ENCODE measurements at regions not wholly inside any gene's neighbourhood (a gene's known extent, or its start where the extent isn't known, plus 50 kb on each side); places are given as distances from the start of the nearest gene placed in this dataset.
"Not testable (repeated sequence)": the region's sequence is repeated elsewhere in the genome, so short reads cannot be mapped to it uniquely, and the experiment has no call there.

- no peak for DNase-seq
These were observed 296.8 kb downstream of the TENT5A start for GRCh38 chr6:81455641-81456040.

DNA sequence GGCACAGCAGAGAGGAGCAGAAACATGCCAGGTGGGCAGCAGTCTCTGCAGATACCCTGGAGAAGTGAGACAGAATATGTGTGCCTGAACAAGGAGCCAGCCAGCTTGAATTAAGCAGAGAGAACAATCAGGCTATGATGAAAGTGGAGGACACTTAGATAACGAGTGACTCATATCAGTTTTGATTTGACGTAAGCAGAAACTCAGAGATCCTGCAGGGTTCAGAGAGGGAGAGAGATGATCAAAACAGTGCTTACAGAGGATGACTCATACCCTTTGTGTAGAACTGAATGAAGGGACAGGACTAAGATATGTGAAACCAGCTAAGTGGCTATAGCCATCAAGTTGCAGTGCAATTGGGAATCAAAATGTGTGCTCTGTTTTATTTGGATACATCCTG lies 300.7 kb downstream of the TENT5A start:
- DNase-seq: no peak

DNA sequence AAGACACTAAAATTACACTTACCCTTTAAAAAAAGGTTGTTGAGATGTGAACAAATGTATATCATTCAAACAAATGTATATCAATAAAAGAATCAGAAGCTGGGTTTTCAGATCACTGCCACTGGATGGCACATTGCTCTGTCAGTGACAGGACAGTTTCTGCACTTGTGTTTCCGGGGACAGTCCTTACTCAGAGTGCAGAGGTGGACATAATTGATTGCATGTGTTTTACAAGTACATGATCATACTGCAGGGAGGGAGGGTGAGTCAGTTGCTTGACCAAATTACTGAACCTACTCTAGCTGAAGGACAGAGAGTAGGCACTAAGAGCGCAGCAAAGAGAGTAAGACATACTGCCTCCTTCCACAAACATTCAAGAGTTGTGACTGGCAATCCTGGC lies 302.3 kb downstream of the TENT5A start:
- no peak for DNase-seq

DNA sequence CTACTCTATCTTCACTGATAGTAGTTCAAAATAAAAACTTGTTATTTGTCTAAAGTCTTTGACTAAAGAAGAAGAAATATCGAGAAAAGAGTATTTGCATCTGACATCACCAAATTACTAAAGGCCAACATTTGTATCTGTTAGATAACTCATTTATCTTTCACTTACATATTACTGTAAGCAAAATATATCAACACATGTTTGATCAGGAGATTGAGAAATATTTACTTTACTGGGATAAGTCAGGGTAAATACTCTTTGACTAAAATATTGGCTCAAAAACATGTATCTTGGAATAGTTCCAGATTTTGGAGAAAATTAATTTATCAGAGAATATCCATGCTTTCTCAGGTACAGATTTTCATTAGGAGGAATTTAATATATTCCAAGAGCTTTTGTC lies 306.0 kb downstream of the TENT5A start:
- no peak for DNase-seq

GRCh38 chr6:81439417-81439816 lies 313.1 kb downstream of the TENT5A start:
- DNase-seq: no peak

DNA sequence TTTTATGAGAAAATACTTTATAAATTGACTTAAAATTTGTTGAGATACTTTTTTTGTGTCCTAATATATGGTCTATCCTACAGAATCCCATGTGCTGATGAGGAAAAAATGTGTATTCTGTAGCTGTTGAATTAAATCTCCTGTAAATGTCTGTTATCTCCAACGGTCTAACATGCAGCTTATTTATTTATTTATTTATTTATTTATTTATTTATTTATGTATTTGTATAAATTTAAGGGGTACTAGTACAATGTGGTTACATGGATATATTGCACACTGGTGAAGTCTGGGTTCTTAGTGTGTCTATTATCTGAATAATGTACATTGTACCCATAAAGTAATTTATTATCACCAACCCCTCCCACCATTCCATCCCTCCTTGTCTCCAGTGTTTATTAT lies 315.5 kb downstream of the TENT5A start:
- DNase-seq: no peak

GRCh38 chr6:81413306-81413705 lies 339.2 kb downstream of the TENT5A start:
- no peak for DNase-seq

GRCh38 chr6:81401970-81402690 lies 350.4 kb downstream of the TENT5A start:
- DNase-seq: no peak

GRCh38 chr6:81396916-81397315 lies 355.6 kb downstream of the TENT5A start:
- DNase-seq: no peak

DNA sequence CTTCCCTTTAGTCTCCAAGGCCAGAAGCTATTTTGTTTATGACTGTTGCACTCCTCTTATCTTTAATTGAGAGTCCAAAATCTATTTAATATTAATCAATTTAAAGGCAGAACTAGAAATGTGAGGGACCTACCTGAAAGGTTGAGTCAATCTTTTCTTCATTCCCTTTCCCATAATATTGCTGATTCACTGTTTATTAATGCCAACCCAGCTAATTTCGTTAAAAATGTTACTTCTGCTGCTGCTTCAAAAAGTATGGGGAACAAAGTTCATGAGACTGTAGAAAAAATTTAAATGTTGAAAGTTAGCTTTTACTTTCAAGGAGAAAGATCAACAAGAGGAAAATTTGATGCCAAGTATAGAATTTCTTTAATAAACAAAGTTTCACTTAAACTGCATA lies 365.3 kb downstream of the TENT5A start:
- DNase-seq: no peak

GRCh38 chr6:81384921-81385320 lies 367.6 kb downstream of the TENT5A start:
- no peak for DNase-seq

DNA sequence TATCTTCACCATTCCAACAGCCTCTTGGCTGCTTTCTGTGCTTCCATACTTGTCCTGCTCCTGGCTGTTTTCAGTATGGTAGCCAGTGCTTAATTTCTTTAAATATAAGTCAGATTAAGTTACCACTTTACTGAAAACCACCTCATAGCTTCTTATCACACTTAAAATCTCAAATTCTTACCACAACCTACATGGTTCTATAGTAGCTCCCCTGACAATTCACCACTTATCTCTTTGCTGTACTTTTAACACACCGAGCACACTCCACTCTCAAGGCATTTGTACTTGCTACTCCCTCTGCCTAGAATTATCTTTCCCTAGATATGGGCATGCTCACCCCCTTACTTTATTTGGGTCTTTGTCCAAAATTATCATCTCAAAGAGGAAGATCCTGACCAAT lies 369.0 kb downstream of the TENT5A start:
- no peak for DNase-seq

- no peak for DNase-seq
These were observed 369.6 kb downstream of the TENT5A start for GRCh38 chr6:81382852-81383251.

- no peak for DNase-seq
These were observed 371.0 kb downstream of the TENT5A start for GRCh38 chr6:81381382-81381916.

DNA sequence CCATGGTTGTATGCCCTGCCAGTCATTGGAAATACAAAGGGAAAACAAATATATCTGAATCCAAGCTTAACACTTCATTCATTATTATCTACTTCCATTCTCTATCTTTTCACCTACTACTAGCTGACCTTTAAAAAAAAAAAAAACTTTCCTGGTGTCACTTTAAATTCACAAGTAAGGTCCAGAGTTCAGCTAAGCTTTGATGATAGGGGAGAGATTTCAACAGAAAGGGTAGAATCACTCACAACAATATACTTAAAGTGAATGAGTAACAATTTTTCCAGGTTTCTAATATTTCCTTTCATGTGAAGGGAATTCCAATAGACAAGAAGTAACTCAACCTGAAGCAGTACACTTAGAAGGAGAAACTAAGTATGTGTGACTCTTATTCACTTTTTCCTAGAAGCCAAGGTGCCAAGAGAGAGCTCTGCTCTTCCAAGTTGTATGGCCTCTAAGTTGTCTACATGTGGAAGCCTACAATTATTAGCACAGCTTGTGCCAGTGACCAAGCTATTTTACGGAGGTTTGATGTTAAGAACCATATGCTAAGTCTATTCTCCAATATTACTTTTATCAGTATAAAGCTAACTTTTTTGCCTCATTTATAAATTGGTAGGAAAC lies 371.7 kb downstream of the TENT5A start:
- DNase-seq: no peak

DNA sequence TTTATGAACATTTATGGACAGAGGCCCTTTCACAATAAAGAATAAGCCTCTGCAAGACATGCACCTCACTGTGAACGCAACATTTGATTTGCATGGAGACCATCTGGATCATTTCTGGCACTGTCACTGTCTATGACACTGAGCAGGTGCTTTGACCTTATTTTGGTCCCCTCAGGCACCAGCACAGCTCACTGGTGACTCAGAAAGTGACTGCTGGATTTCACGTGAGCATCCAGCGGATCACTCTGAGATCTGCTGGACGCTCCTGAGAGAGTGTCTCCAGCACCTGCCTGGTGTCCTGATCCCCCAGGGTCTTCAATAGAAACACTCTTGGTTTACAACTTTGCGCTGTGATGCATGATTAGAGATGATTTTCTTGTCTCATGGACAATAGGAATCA lies 375.7 kb downstream of the TENT5A start:
- no peak for DNase-seq

GRCh38 chr6:81373414-81373813 lies 379.1 kb downstream of the TENT5A start:
- no peak for DNase-seq

DNA sequence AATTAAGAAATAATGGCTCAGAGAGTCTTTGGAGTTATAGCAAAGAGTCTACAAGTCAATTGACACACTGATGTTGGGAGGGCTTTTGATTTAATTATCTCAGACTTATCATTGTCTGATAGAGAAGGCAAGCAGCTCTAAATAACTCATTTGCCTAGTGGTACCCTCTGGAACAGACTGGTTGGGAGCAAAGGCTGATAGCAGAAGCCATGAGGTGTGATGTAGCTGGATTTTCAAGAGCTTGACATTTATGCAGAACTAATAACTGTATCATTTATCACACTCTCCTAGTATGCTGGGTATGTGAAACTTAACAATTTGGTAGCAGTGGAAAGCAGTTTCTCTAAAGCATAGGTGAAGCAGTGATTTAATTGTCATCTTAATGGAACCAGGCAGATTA lies 380.6 kb downstream of the TENT5A start:
- no peak for DNase-seq

- DNase-seq: no peak
These were observed 385.5 kb downstream of the TENT5A start for GRCh38 chr6:81366972-81367371.

GRCh38 chr6:81362246-81362645 lies 390.2 kb downstream of the TENT5A start:
- no peak for DNase-seq

DNA sequence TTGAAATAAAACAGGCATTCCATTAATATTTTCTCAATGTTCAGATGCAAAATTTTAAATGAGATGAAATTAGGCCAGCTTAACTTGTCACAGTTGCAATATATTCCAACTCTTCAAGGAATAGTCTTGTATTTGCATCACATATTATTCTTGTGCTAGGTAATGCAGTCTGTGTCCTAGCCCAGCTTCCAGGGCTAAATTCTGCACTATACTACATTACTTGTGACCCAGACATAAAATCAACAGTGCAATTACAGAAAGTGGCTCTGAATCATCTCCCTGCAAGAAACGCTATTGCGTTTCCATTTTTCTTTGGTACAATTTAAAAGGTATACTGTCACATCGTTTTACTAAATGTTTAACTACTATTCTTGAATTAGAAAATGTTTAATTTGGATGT lies 399.2 kb downstream of the TENT5A start:
- no peak for DNase-seq

DNA sequence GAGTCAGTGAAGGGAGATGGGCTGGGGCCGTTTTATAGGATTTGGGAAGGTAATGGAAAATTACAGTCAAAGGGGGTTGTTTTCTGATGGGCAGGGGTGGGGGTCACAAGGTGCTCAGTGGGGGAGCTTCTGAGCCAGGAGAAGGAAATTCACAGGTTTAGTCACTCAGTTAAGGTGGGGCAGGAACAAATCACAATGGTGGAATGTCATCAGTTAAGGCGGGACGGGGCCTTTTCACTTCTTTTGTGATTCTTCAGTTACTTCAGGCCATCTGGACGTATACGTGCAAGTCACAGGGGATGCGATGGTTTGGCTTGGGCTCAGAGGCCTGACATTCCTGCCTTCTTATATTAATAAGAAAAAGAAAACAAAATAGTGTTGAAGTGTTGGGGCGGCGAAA lies 408.5 kb downstream of the TENT5A start:
- not testable (repeated sequence) for DNase-seq

DNA sequence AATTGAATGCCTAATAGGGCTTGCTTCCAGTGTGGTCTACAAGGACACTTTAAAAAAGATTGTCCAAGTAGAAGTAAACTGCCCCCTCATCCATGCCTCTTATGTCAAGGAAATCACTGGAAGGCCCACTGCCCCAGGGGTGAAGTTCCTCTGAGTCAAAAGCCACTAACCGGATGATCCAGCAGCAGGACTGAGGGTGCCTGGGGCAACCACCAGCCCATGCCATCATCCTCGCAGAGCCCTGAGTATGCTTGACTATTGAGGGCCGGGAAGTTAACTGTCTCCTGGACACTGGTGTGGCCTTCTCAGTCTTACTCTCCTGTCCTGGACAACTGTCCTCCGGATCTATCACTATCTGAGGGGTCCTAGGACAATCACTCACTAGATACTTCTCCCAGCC lies 411.5 kb downstream of the TENT5A start:
- no peak for DNase-seq

DNA sequence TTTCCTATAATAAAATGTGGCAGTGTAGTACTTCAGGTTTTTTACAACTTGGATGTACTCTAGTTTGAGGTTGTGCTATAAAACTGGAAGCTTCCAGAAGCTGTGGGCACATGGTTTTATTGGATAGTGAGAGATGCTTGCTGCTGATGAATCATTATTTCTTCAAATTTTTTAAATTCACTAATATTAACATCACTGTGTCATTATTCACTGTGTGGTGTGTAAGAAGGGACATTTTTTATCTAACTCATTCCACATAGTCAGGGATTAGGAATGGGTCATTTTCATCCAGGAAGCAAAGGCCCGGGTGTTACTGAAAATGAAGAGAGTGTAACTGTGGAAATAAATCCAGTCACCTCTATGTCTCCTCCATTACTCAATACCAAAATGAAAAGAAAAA lies 421.0 kb downstream of the TENT5A start:
- no peak for DNase-seq

DNA sequence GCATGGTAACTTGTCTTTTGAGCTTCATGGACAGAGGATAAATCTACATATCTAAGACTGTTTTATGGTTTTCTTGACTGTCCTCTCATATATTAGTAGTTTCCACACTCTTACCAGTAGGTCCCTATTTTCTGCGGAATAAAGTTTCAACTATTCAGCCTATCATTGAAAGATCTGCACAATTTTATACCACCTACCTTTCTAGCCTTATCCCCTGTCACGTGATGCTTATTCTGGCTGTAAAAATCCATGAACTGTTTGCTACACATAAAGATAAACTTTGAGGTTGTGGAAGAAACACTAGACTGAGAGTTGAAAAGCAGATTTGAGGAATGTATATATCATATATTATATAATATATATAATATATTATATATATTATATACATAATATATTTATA lies 423.8 kb downstream of the TENT5A start:
- DNase-seq: no peak
